Mesenchymal stem cell (in vitro differentiated cells and primary cell): ENCODE measurements at regions not wholly inside any gene's neighbourhood (a gene's known extent, or its start where the extent isn't known, plus 50 kb on each side); places are given as distances from the start of the nearest gene placed in this dataset.
A peak's percentile ranks its signal among the peaks of the same experiment; 100 is the strongest.

ENCODE experiments used
- DNase-seq: peaks from one replicate; pipeline ENCODE4 v3.0.0-alpha.2; 2013
- H2AFZ ChIP-seq: one replicate; pipeline ENCODE4 v1.6.1; 2013; ENCODE audit warnings: low read depth, mild to moderate bottlenecking, control low read depth, inconsistent platforms, low read length, moderate library complexity
- H2AK5ac ChIP-seq: 2 replicates; pipeline ENCODE4 v1.6.1; 2013; ENCODE audit warnings: low read length, moderate library complexity, mild to moderate bottlenecking, inconsistent platforms; ENCODE audit not compliant: severe bottlenecking
- H2BK120ac ChIP-seq: one replicate; pipeline ENCODE4 v1.6.1; 2013; ENCODE audit warnings: low read depth, mild to moderate bottlenecking, inconsistent platforms, low read length, moderate library complexity
- H2BK12ac ChIP-seq, 2 experiments: one replicate each; pipeline ENCODE4 v1.6.1; 2013; ENCODE audit warnings: inconsistent platforms in 2 of 2, low read length in 2 of 2, mild to moderate bottlenecking in 2 of 2, moderate library complexity in 2 of 2, control low read depth in 1 of 2
- H2BK15ac ChIP-seq: one replicate; pipeline ENCODE4 v1.6.1; 2013; ENCODE audit warnings: mild to moderate bottlenecking, low read depth, inconsistent platforms; ENCODE audit not compliant: poor library complexity, severe bottlenecking
- H2BK5ac ChIP-seq: 2 replicates; pipeline ENCODE4 v1.6.1; 2013; ENCODE audit warnings: low read depth, mild to moderate bottlenecking, low read length, control low read depth, inconsistent platforms; ENCODE audit not compliant: poor library complexity, severe bottlenecking
- H3K14ac ChIP-seq, 2 experiments: one replicate each; pipeline ENCODE4 v1.6.1; 2013; ENCODE audit warnings: inconsistent platforms in 2 of 2, low read length in 2 of 2, control low read depth in 1 of 2, mild to moderate bottlenecking in 1 of 2, moderate library complexity in 1 of 2
- H3K18ac ChIP-seq, 2 experiments: one replicate each; pipeline ENCODE4 v1.6.1; 2013; ENCODE audit warnings: inconsistent platforms in 2 of 2, low read length in 2 of 2, control low read depth in 1 of 2, low read depth in 1 of 2, mild to moderate bottlenecking in 1 of 2
- H3K23ac ChIP-seq, 2 experiments: one replicate each; pipeline ENCODE4 v1.6.1; 2013; ENCODE audit warnings: inconsistent platforms in 2 of 2, low read length in 2 of 2, mild to moderate bottlenecking in 2 of 2, moderate library complexity in 2 of 2, control low read depth in 1 of 2
- H3K27ac ChIP-seq: 2 replicates; pipeline ENCODE4 v1.5.1; 2013; ENCODE audit warnings: mild to moderate bottlenecking, moderate library complexity, low read length, control low read depth, inconsistent platforms; ENCODE audit not compliant: poor library complexity, severe bottlenecking
- H3K27me3 ChIP-seq, 2 experiments: 2 replicates each; pipeline versions ENCODE4 v1.6.1 to v1.7.0; 2013; ENCODE audit warnings: low read length in 2 of 2, mild to moderate bottlenecking in 2 of 2, moderate library complexity in 2 of 2, control low read depth in 1 of 2, inconsistent platforms in 1 of 2; ENCODE audit not compliant: control insufficient read depth in 1 of 2, insufficient read depth in 1 of 2
- H3K36me3 ChIP-seq, 2 experiments: 2 replicates each; pipeline versions ENCODE4 v1.6.1 to v1.7.0; 2013; ENCODE audit warnings: low read length in 2 of 2, control low read depth in 1 of 2, inconsistent platforms in 1 of 2, low read depth in 1 of 2, mild to moderate bottlenecking in 1 of 2; ENCODE audit not compliant: insufficient read depth in 2 of 2, control insufficient read depth in 1 of 2
- H3K4ac ChIP-seq, 2 experiments: one replicate each; pipeline ENCODE4 v1.6.1; 2013; ENCODE audit warnings: inconsistent platforms in 2 of 2, low read length in 2 of 2, mild to moderate bottlenecking in 2 of 2, moderate library complexity in 2 of 2, control low read depth in 1 of 2, low read depth in 1 of 2
- H3K4me1 ChIP-seq: 2 replicates; pipeline ENCODE4 v1.6.1; 2013; ENCODE audit warnings: low read depth, low read length, control low read depth; ENCODE audit not compliant: control insufficient read depth, insufficient read depth
- H3K4me2 ChIP-seq: 2 replicates; pipeline ENCODE4 v1.6.1; 2013; ENCODE audit warnings: low read length, mild to moderate bottlenecking, inconsistent platforms; ENCODE audit not compliant: poor library complexity, severe bottlenecking
- H3K4me3 ChIP-seq, 2 experiments: 2 replicates each; pipeline versions ENCODE4 v1.5.1 to v1.7.0; 2013; ENCODE audit warnings: low read length in 2 of 2, mild to moderate bottlenecking in 2 of 2, control low read depth in 1 of 2, low read depth in 1 of 2; ENCODE audit not compliant: insufficient read depth in 1 of 2
- H3K79me1 ChIP-seq: replicated peaks from 2 replicates; pipeline ENCODE4 v1.6.1; 2013; ENCODE audit warnings: mild to moderate bottlenecking, control low read depth, low read length, inconsistent platforms; ENCODE audit not compliant: poor library complexity, severe bottlenecking
- H3K9ac ChIP-seq: 2 replicates; pipeline ENCODE4 v1.7.0; 2013; ENCODE audit warnings: mild to moderate bottlenecking, low read length, moderate library complexity
- H3K9me3 ChIP-seq: 2 replicates; pipeline ENCODE4 v1.7.0; 2013; ENCODE audit warnings: mild to moderate bottlenecking, low read length; ENCODE audit not compliant: control insufficient read depth
- H4K8ac ChIP-seq: one replicate; pipeline ENCODE4 v1.6.1; 2013; ENCODE audit warnings: inconsistent platforms, mild to moderate bottlenecking, low read length, moderate library complexity
- H4K91ac ChIP-seq: one replicate; pipeline ENCODE4 v1.6.1; 2013; ENCODE audit warnings: mild to moderate bottlenecking, low read length, inconsistent platforms
- WGBS: methylation state at CpG from one replicate; pipeline ENCODE4 v1.1.7; 2013; ENCODE audit warnings: mixed read lengths; 5-methylcytosine and 5-hydroxymethylcytosine counted together

GRCh38 chr3:124520970-124521369 lies 209.3 kb upstream of the UMPS start:
- H2BK15ac ChIP-seq: no peak overlapping the region
- no peak overlapping the region for H4K8ac ChIP-seq
- no peak overlapping the region for H2BK12ac ChIP-seq
- H2AK5ac ChIP-seq: no peak overlapping the region
- no peak overlapping the region for H3K4me3 ChIP-seq
- no peaks in the 10 kb centered on the region for H3K36me3 ChIP-seq
- H2BK5ac ChIP-seq: no peak overlapping the region
- WGBS: 41% methylated on average over 5 of the region's 5 CpGs
- no peak overlapping the region for H2AFZ ChIP-seq
- no peak overlapping the region for H3K14ac ChIP-seq
- H3K4ac ChIP-seq: no peak overlapping the region
- H4K91ac ChIP-seq: no peak overlapping the region
- no peak overlapping the region for H3K18ac ChIP-seq
- no peaks in the 10 kb centered on the region for H3K79me1 ChIP-seq
- peaks cover 8% of the 10 kb centered on the region for H3K9me3 ChIP-seq
- H2BK120ac ChIP-seq: no peak overlapping the region
- no peak overlapping the region for H3K23ac ChIP-seq
- no peak overlapping the region for H3K27ac ChIP-seq
- H3K4me2 ChIP-seq: no peak overlapping the region
- H3K4me1 ChIP-seq: peaks cover 4% of the 10 kb centered on the region
- H3K27me3 ChIP-seq: peaks cover 0 to 3% of the 10 kb centered on the region in 2 experiments
- no peak overlapping the region for H3K9ac ChIP-seq
- peak; percentile 25 for DNase-seq

- WGBS: 80% methylated on average over 1 of the region's 1 CpG
Measured at GRCh38 chr3:124522082-124522625, 208.1 kb upstream of the UMPS start.

GRCh38 chr3:124526601-124527000 lies 203.7 kb upstream of the UMPS start:
- H3K4me1 ChIP-seq: no peaks in the 10 kb centered on the region
- H2AK5ac ChIP-seq: no peak overlapping the region
- no peak overlapping the region for H2BK15ac ChIP-seq
- peaks cover 0 to 3% of the 10 kb centered on the region in 2 experiments for H3K27me3 ChIP-seq
- no peak overlapping the region for H3K4me2 ChIP-seq
- peaks cover 8% of the 10 kb centered on the region for H3K9me3 ChIP-seq
- no peak overlapping the region for H3K4me3 ChIP-seq
- no peak overlapping the region for H2BK5ac ChIP-seq
- no peak overlapping the region for H3K4ac ChIP-seq
- H3K27ac ChIP-seq: no peak overlapping the region
- no CpG with 5 or more reads among the region's 1 CpG for WGBS
- H4K91ac ChIP-seq: no peak overlapping the region
- H3K14ac ChIP-seq: no peak overlapping the region
- no peak overlapping the region for H3K9ac ChIP-seq
- H2BK12ac ChIP-seq: no peak overlapping the region
- no peaks in the 10 kb centered on the region for H3K36me3 ChIP-seq
- no peak overlapping the region for H3K18ac ChIP-seq
- H3K79me1 ChIP-seq: no peaks in the 10 kb centered on the region
- no peak for DNase-seq
- no peak overlapping the region for H2BK120ac ChIP-seq
- H3K23ac ChIP-seq: no peak overlapping the region
- H2AFZ ChIP-seq: no peak overlapping the region
- no peak overlapping the region for H4K8ac ChIP-seq

More at GRCh38 chr3:124522082-124522625, 208.1 kb upstream of the UMPS start:
- Histone ChIP-seq H4K8ac (no peak overlapping the region), H2AFZ (no peak overlapping the region), H3K4ac (no peak overlapping the region), H2BK15ac (no peak overlapping the region), H2BK5ac (no peak overlapping the region), H2BK12ac (no peak overlapping the region), H3K18ac (no peak overlapping the region), H3K14ac (no peak overlapping the region), H3K9ac (no peak overlapping the region), H3K9me3 (peaks cover 8% of the 10 kb centered on the region), H3K79me1 (no peaks in the 10 kb centered on the region), H3K4me3 (no peak overlapping the region), H3K27me3 (peaks cover 0 to 3% of the 10 kb centered on the region in 2 experiments), H2BK120ac (no peak overlapping the region), H3K36me3 (no peaks in the 10 kb centered on the region), H4K91ac (no peak overlapping the region), H3K4me1 (peaks cover 3% of the 10 kb centered on the region), H2AK5ac (no peak overlapping the region), H3K27ac (no peak overlapping the region), H3K4me2 (no peak overlapping the region), H3K23ac (no peak overlapping the region)
- DNase-seq: no peak

- H2BK15ac ChIP-seq: no peak overlapping the region
- no peak overlapping the region for H3K27ac ChIP-seq
- peak overlapping the region; percentile 8 for H3K9ac ChIP-seq
- H2BK5ac ChIP-seq: no peak overlapping the region
- no peak overlapping the region for H2BK12ac ChIP-seq
- WGBS: 100% methylated on average over 1 of the region's 3 CpGs
- no peak overlapping the region for H3K18ac ChIP-seq
- H2BK120ac ChIP-seq: no peak overlapping the region
- no peak overlapping the region for H3K14ac ChIP-seq
- no peaks in the 10 kb centered on the region for H3K79me1 ChIP-seq
- no peak overlapping the region for H3K4me3 ChIP-seq
- H2AFZ ChIP-seq: no peak overlapping the region
- no peak overlapping the region for H4K91ac ChIP-seq
- H3K9me3 ChIP-seq: peaks cover 4% of the 10 kb centered on the region
- no peak for DNase-seq
- H3K4me1 ChIP-seq: no peaks in the 10 kb centered on the region
- H3K4me2 ChIP-seq: no peak overlapping the region
- H3K36me3 ChIP-seq: no peaks in the 10 kb centered on the region
- H2AK5ac ChIP-seq: no peak overlapping the region
- H3K27me3 ChIP-seq: peaks cover 0 to 5% of the 10 kb centered on the region in 2 experiments
- H4K8ac ChIP-seq: no peak overlapping the region
- H3K23ac ChIP-seq: no peak overlapping the region
- no peak overlapping the region for H3K4ac ChIP-seq
Measured at GRCh38 chr3:124529826-124530571, 200.3 kb upstream of the UMPS start.
